ENCODE measurements at regions not wholly inside any gene's neighbourhood (a gene's known extent, or its start where the extent isn't known, plus 50 kb on each side); places are given as distances from the start of the nearest gene placed in this dataset.
"Not testable (repeated sequence)": the region's sequence is repeated elsewhere in the genome, so short reads cannot be mapped to it uniquely, and the experiment has no call there.

DNA sequence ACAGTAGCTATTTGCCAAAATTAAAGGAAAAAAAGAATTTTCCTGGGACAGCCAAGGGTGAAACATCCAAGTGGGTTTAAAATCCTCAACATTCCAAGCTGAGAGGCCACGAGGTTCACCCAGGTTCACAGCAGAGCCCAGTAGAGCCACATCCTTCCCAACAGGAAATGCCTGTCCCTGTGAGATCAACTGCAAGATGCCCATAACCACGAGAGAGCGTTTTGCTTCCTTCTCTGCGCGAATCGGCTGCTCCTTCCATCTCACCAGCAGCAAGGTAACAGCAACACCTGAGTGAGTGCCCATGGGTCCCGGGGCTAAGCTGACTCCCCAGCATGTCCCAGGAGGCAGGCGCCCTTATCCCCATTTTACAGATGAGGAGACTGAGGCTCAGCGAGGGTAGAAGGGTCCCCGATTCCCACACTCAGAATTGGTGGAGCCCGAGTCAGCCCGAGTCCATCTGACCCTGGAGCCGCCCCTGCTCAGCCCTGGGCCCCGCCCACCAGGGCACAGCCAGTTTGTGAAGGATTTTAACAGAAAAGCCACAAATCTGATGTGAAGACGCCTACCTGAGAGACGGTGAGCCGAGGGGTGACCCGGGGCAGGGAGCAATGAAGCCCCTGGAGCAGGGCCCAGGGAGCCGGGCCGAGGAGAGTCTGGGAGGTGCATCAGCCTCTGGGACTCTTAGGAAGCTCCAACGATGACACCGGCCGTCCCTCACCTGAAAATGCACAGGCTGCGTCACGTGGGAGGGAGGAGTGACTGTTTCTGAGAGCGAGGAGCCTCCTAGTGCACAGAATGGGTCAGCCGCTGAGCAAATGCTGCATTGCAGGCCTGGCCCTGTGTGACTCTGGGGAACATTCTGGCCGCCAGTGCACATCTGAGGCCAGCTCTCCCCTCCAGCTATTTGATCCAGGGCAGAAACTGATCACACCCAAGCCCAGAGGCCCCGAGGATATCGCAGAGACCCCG lies 236.9 kb upstream of the SFSWAP start:
- DNase-seq (ENCODE audit: low read depth) = no peak
- TF ChIP-seq, protein P1, sequence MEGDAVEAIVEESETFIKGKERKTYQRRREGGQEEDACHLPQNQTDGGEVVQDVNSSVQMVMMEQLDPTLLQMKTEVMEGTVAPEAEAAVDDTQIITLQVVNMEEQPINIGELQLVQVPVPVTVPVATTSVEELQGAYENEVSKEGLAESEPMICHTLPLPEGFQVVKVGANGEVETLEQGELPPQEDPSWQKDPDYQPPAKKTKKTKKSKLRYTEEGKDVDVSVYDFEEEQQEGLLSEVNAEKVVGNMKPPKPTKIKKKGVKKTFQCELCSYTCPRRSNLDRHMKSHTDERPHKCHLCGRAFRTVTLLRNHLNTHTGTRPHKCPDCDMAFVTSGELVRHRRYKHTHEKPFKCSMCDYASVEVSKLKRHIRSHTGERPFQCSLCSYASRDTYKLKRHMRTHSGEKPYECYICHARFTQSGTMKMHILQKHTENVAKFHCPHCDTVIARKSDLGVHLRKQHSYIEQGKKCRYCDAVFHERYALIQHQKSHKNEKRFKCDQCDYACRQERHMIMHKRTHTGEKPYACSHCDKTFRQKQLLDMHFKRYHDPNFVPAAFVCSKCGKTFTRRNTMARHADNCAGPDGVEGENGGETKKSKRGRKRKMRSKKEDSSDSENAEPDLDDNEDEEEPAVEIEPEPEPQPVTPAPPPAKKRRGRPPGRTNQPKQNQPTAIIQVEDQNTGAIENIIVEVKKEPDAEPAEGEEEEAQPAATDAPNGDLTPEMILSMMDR (conservative IDR thresholded peaks at IDR 0.05; ENCODE audit: low read depth, low read length) = no peak

DNA sequence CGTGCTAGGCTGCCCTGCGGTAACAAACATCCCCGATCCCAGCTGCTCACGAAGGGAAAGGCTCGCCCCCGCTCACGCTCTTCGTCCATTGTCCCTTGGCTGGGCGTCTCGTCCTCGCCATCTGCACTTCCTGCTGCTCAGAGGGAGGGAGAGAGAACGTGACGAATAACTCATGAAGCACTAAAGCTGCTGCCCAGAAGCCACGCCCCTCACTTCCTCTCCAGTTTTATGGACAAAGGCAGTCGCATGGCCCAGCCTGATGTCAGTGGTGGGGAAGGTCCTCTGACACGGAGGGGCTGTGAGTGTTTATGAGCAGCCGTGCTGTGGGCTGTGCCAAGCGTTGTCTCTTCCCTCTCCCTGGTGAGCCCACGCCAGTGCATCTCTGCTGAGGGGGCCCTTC lies 235.9 kb upstream of the SFSWAP start:
- not testable (repeated sequence) for DNase-seq (ENCODE audit: low read depth)

More for the DNA sequence above, 236.9 kb upstream of the SFSWAP start:
- H3K4me3 ChIP-seq (ENCODE audit: low read depth, low read length) = no peak overlapping the region

DNA sequence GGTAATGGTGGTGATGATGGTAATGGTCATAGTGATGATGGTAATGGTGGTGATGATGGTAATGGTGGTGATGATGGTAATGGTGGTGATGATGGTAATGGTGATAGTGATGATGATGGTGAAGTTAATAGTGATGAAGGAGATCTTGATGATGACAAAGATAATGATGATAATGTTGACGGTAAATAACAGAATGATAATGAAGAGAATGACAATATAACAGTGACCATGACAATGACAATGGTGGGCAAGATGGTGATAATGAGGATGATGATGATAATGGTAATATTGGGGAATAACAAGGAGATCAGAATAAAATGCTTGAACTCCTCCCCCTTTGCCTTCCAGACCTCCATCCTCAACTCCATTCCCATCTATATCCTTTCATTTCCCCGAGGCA lies 233.3 kb upstream of the SFSWAP start:
- TF ChIP-seq, protein P1 (conservative IDR thresholded peaks at IDR 0.05; ENCODE audit: low read depth, low read length) = no peak
- no peak for DNase-seq (ENCODE audit: low read depth)
- no peak overlapping the region for H3K4me3 ChIP-seq (ENCODE audit: low read depth, low read length)

More for the DNA sequence above, 235.9 kb upstream of the SFSWAP start:
- not testable (repeated sequence) for H3K4me3 ChIP-seq (ENCODE audit: low read depth, low read length)

DNA sequence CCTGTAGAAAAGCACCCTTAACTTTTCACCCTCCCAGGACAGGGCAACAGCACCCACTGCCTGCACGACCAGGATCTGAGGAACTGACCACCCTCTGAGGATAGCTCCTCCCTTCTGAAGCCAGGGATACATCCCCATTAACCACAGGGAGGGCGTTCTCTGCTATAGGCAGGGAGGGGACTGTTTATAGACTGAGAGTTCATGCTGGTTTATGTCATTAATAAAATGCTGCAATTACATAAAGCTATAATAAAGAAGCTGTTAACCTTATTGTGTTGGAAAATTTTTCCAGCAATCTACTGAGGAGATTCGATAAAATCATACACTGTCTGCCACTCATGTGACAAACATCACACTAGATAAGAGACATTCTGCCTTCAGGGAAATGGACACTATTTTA lies 232.4 kb upstream of the SFSWAP start:
- no peak overlapping the region for H3K4me3 ChIP-seq (ENCODE audit: low read depth, low read length)
- DNase-seq (ENCODE audit: low read depth) = no peak
- TF ChIP-seq, protein P1 (conservative IDR thresholded peaks at IDR 0.05; ENCODE audit: low read depth, low read length) = no peak

DNA sequence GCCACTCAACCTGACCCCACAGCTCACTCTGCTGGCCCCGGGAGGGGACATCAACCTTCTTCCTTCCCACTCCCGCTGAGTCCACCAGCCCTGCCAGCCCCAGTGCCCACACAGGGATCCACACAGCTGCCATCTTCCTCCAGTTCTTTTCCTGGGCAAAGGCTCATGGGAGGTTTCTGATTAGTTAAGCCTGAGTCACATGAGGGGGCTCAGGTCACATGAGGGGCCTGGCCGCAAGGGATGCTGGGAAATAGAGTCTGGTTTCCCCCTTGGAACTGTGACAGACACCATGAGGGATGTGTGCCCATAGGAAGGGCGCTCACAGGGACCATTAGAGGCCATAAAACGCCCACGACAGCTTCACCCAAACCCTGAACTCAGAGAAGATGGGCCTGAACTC lies 228.7 kb upstream of the SFSWAP start:
- no peak for DNase-seq (ENCODE audit: low read depth)
- no peak overlapping the region for H3K4me3 ChIP-seq (ENCODE audit: low read depth, low read length)
- TF ChIP-seq, protein P1 (conservative IDR thresholded peaks at IDR 0.05; ENCODE audit: low read depth, low read length) = no peak

DNA sequence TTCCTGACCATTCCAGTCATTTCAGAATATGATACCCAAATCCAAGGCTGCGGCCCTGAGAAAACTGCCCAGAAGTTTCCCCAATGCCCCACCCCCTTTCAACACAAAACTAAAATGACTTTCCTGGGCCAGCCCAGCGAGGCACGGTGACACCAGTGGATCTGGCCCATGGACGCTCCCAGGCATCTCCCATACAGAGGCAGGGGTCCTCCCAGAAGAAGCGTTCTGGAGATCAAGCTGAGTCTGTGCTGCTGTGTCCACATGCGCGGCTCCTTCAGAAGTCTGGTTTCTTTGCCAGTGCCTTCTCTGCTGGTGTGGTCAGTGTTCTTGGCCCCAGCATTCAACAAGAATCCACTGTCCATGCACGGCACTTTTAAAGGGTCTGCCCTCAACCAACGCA lies 228.2 kb upstream of the SFSWAP start:
- TF ChIP-seq, protein P1 (conservative IDR thresholded peaks at IDR 0.05; ENCODE audit: low read depth, low read length) = no peak
- DNase-seq (ENCODE audit: low read depth) = no peak
- no peak overlapping the region for H3K4me3 ChIP-seq (ENCODE audit: low read depth, low read length)

DNA sequence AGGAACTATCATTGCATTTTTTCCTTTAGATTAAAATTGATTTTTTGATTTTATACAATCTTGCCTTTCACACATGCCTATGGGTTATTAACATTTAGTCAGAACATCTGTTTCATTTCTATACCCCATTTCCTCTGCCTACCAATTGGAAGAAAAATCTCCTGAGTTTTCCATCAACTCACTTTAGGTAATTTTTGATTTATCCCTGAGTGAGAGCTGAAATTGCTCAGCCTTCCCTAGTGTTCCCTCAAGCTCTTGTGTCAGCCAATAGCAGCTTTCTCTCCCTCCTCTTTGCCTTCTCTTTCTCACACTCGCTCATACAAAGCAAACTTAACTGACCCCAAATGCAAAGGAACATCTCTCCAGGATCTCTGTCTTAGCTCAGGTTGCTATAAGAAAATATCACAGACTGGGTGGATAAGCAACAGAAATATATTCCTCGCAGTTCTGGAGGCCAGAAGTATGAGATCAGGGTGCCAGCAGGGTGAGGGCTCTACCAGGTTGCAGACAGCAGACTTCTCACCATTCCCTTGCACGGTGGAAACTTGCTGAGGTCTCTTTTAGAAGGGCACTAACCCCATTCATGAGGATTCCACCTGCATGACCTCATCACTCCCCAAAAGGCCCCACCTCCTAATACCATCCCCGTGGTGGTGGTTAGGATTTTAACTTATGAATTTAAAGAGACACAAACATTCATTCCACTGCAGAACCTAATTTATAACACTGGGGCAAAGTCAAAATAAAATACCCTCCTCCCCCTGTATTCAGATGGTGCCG lies 224.2 kb upstream of the SFSWAP start:
- DNase-seq (ENCODE audit: low read depth) = no peak
- TF ChIP-seq, protein P1 (conservative IDR thresholded peaks at IDR 0.05; ENCODE audit: low read depth, low read length) = no peak
- H3K4me3 ChIP-seq (ENCODE audit: low read depth, low read length) = no peak overlapping the region

All from choroid plexus epithelial cell (primary cell).